IPS-18a (cell line): ENCODE measurements at regions not wholly inside any gene's neighbourhood (a gene's known extent, or its start where the extent isn't known, plus 50 kb on each side); places are given as distances from the start of the nearest gene placed in this dataset.

Experiments
- H3K27ac ChIP-seq: one replicate; pipeline ENCODE4 v1.5.1; 2013; ENCODE audit warnings: low read length
- H3K27me3 ChIP-seq: one replicate; pipeline ENCODE4 v1.6.1; 2013; ENCODE audit warnings: mild to moderate bottlenecking, low read length; ENCODE audit not compliant: control insufficient read depth, insufficient read depth
- H3K36me3 ChIP-seq: one replicate; pipeline ENCODE4 v1.6.1; 2013; ENCODE audit warnings: low read depth, low read length; ENCODE audit not compliant: control insufficient read depth
- H3K4me1 ChIP-seq: one replicate; pipeline ENCODE4 v1.6.1; 2013; ENCODE audit warnings: low read depth, low read length; ENCODE audit not compliant: control insufficient read depth
- H3K4me3 ChIP-seq: one replicate; pipeline ENCODE4 v1.5.1; 2013; ENCODE audit warnings: low read length
- H3K9ac ChIP-seq: one replicate; pipeline ENCODE4 v1.6.1; 2013; ENCODE audit warnings: mild to moderate bottlenecking, low read length, moderate library complexity
- H3K9me3 ChIP-seq: one replicate; pipeline ENCODE4 v1.6.1; 2013; ENCODE audit warnings: low read depth, low read length; ENCODE audit not compliant: control insufficient read depth

- Histone ChIP-seq H3K9me3 (no peaks in the 10 kb centered on the region), H3K4me3 (no peak overlapping the region), H3K4me1 (peaks cover 5% of the 10 kb centered on the region), H3K9ac (no peak overlapping the region), H3K27me3 (no peaks in the 10 kb centered on the region), H3K36me3 (no peaks in the 10 kb centered on the region), H3K27ac (no peak overlapping the region)
These were observed 678.7 kb downstream of the EPHA4 start for GRCh38 chr2:220893411-220893810.

GRCh38 chr2:220894069-220894468, 678.0 kb downstream of the EPHA4 start:
- no peak overlapping the region for H3K27ac ChIP-seq
- no peaks in the 10 kb centered on the region for H3K36me3 ChIP-seq
- H3K4me3 ChIP-seq: no peak overlapping the region
- peaks cover 5% of the 10 kb centered on the region for H3K4me1 ChIP-seq
- H3K27me3 ChIP-seq: no peaks in the 10 kb centered on the region
- no peaks in the 10 kb centered on the region for H3K9me3 ChIP-seq
- H3K9ac ChIP-seq: no peak overlapping the region

GRCh38 chr2:220899492-220899891, 672.6 kb downstream of the EPHA4 start:
- Histone ChIP-seq H3K4me3 (no peak overlapping the region), H3K9ac (no peak overlapping the region), H3K27me3 (no peaks in the 10 kb centered on the region), H3K36me3 (no peaks in the 10 kb centered on the region), H3K9me3 (no peaks in the 10 kb centered on the region), H3K27ac (no peak overlapping the region), H3K4me1 (peaks cover 11% of the 10 kb centered on the region)

- H3K9ac ChIP-seq: no peak overlapping the region
- no peaks in the 10 kb centered on the region for H3K27me3 ChIP-seq
- H3K9me3 ChIP-seq: no peaks in the 10 kb centered on the region
- H3K36me3 ChIP-seq: no peaks in the 10 kb centered on the region
- H3K4me1 ChIP-seq: peaks cover 11% of the 10 kb centered on the region
- no peak overlapping the region for H3K27ac ChIP-seq
- H3K4me3 ChIP-seq: no peak overlapping the region
These were observed 668.1 kb downstream of the EPHA4 start for GRCh38 chr2:220904015-220904414.

- H3K27me3 ChIP-seq: no peaks in the 10 kb centered on the region
- no peak overlapping the region for H3K4me3 ChIP-seq
- H3K4me1 ChIP-seq: no peaks in the 10 kb centered on the region
- no peaks in the 10 kb centered on the region for H3K9me3 ChIP-seq
- H3K36me3 ChIP-seq: no peaks in the 10 kb centered on the region
- H3K9ac ChIP-seq: no peak overlapping the region
- H3K27ac ChIP-seq: no peak overlapping the region
These were observed 658.7 kb downstream of the EPHA4 start for GRCh38 chr2:220913384-220913783.

- Histone ChIP-seq H3K4me3 (no peak overlapping the region), H3K27ac (no peak overlapping the region), H3K27me3 (no peaks in the 10 kb centered on the region), H3K9me3 (no peaks in the 10 kb centered on the region), H3K36me3 (no peaks in the 10 kb centered on the region), H3K4me1 (no peaks in the 10 kb centered on the region), H3K9ac (no peak overlapping the region)
These were observed 656.9 kb downstream of the EPHA4 start for GRCh38 chr2:220915092-220915623.

- Histone ChIP-seq H3K4me1 (no peaks in the 10 kb centered on the region), H3K27ac (no peak overlapping the region), H3K9me3 (no peaks in the 10 kb centered on the region), H3K4me3 (no peak overlapping the region), H3K9ac (no peak overlapping the region), H3K36me3 (no peaks in the 10 kb centered on the region), H3K27me3 (no peaks in the 10 kb centered on the region)
These were observed 655.2 kb downstream of the EPHA4 start for GRCh38 chr2:220916931-220917330.

GRCh38 chr2:220930271-220931076, 641.6 kb downstream of the EPHA4 start:
- peaks cover 4% of the 10 kb centered on the region for H3K9me3 ChIP-seq
- no peaks in the 10 kb centered on the region for H3K4me1 ChIP-seq
- H3K27me3 ChIP-seq: no peaks in the 10 kb centered on the region
- no peak overlapping the region for H3K9ac ChIP-seq
- no peaks in the 10 kb centered on the region for H3K36me3 ChIP-seq
- H3K4me3 ChIP-seq: no peak overlapping the region
- H3K27ac ChIP-seq: no peak overlapping the region

- Histone ChIP-seq H3K36me3 (no peaks in the 10 kb centered on the region), H3K27ac (no peak overlapping the region), H3K9ac (no peak overlapping the region), H3K4me3 (no peak overlapping the region), H3K4me1 (peaks cover under 1% of the 10 kb centered on the region), H3K27me3 (no peaks in the 10 kb centered on the region), H3K9me3 (no peaks in the 10 kb centered on the region)
These were observed 640.6 kb downstream of the EPHA4 start for GRCh38 chr2:220931491-220931890.

GRCh38 chr2:220932041-220932440, 640.1 kb downstream of the EPHA4 start:
- no peaks in the 10 kb centered on the region for H3K36me3 ChIP-seq
- H3K27me3 ChIP-seq: no peaks in the 10 kb centered on the region
- no peak overlapping the region for H3K4me3 ChIP-seq
- H3K9me3 ChIP-seq: no peaks in the 10 kb centered on the region
- H3K9ac ChIP-seq: no peak overlapping the region
- peaks cover 6% of the 10 kb centered on the region for H3K4me1 ChIP-seq
- no peak overlapping the region for H3K27ac ChIP-seq

GRCh38 chr2:220935789-220936321, 636.2 kb downstream of the EPHA4 start:
- Histone ChIP-seq H3K9me3 (no peaks in the 10 kb centered on the region), H3K27me3 (no peaks in the 10 kb centered on the region), H3K4me1 (peaks cover 6% of the 10 kb centered on the region), H3K27ac (no peak overlapping the region), H3K36me3 (no peaks in the 10 kb centered on the region), H3K9ac (no peak overlapping the region), H3K4me3 (no peak overlapping the region)
